ENCODE measurements at regions not wholly inside any gene's neighbourhood (a gene's known extent, or its start where the extent isn't known, plus 50 kb on each side); places are given as distances from the start of the nearest gene placed in this dataset.

- no peak overlapping the region for H3K4me3 Mint-ChIP-seq
- H3K27me3 Mint-ChIP-seq (ENCODE audit: insufficient read depth): no peaks in the 10 kb centered on the region
- DNase-seq: no peak
- no peak overlapping the region for H3K27ac Mint-ChIP-seq
- H3K36me3 Mint-ChIP-seq (ENCODE audit: low read depth): no peaks in the 10 kb centered on the region
- no peaks in the 10 kb centered on the region for H3K4me1 Mint-ChIP-seq (ENCODE audit: low read depth)
- peaks cover 13% of the 10 kb centered on the region for H3K9me3 Mint-ChIP-seq
- TF ChIP-seq CTCF (IDR thresholded peaks at IDR 0.05): no peak
These were observed 980.8 kb upstream of the CTNND2 start for GRCh38 chr5:12885018-12885417.

DNA sequence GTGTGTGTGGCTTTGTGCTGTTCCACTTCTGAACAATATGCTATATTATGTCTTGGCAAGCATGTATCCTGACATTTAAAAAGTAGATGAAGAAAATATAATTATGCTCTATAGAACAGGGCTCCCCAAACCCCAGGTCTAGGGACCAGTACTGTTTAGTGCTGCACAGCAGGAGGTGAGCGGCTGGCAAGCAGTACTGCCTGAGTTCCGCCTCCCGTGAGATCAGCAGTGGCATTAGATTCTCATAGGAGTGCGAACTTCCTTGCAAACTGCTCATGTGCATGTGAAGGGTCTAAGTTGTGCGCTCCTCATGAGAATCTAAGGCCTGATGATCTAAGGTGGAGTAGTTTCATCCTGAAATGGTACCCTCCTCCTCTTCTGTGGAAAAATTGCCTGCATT, 979.1 kb upstream of the CTNND2 start:
- TF ChIP-seq CTCF (IDR thresholded peaks at IDR 0.05): no peak
- peaks cover 13% of the 10 kb centered on the region for H3K9me3 Mint-ChIP-seq
- DNase-seq: no peak
- no peaks in the 10 kb centered on the region for H3K27me3 Mint-ChIP-seq (ENCODE audit: insufficient read depth)
- H3K4me1 Mint-ChIP-seq (ENCODE audit: low read depth): no peaks in the 10 kb centered on the region
- H3K36me3 Mint-ChIP-seq (ENCODE audit: low read depth): no peaks in the 10 kb centered on the region
- no peak overlapping the region for H3K27ac Mint-ChIP-seq
- H3K4me3 Mint-ChIP-seq: no peak overlapping the region

GRCh38 chr5:12876541-12877298, 972.5 kb upstream of the CTNND2 start:
- Mint-ChIP-seq H3K27me3 (ENCODE audit: insufficient read depth) (no peaks in the 10 kb centered on the region), H3K36me3 (ENCODE audit: low read depth) (peaks cover 4% of the 10 kb centered on the region; the same call in 1 of the 2 replicates)

DNA sequence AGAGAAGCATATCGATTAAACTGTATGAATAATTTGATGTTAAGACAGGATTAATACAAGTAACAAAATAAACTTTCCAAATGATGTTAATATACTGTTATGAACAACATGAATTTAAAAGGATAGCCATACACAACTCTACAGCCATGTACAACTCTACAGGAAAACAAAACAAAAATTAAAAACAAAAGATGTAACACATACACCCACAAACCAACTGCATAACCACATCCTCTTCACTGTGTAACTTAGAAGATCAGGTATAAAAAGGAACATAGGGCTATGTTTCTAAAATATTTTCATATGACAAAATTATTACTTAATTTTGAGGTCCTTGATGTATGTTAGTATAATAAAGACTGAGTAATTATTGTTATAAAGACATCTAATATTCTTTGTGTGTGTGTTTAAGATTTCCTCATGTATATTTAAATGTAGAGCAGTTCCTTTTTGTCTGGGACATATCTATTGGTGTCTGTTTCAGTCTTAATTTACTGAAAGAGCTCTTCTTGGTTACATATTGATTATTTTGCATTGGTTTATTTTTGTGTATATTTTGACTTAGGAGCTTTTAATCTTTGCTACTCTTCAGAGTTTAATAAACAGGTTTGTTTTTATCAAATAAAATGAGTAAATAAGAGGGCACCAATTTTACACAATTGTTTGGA, 966.8 kb upstream of the CTNND2 start:
- H3K27ac Mint-ChIP-seq: no peak overlapping the region
- H3K36me3 Mint-ChIP-seq (ENCODE audit: low read depth): peaks cover 4% of the 10 kb centered on the region; the same call in 1 of the 2 replicates
- H3K27me3 Mint-ChIP-seq (ENCODE audit: insufficient read depth): no peaks in the 10 kb centered on the region
- H3K9me3 Mint-ChIP-seq: peaks cover 25% of the 10 kb centered on the region
- no peak for DNase-seq
- no peaks in the 10 kb centered on the region for H3K4me1 Mint-ChIP-seq (ENCODE audit: low read depth)
- no peak overlapping the region for H3K4me3 Mint-ChIP-seq
- TF ChIP-seq CTCF (IDR thresholded peaks at IDR 0.05): no peak

More at GRCh38 chr5:12876541-12877298, 972.5 kb upstream of the CTNND2 start:
- H3K27ac Mint-ChIP-seq: no peak overlapping the region
- DNase-seq: no peak
- H3K9me3 Mint-ChIP-seq: peaks cover 26% of the 10 kb centered on the region
- H3K4me3 Mint-ChIP-seq: no peak overlapping the region
- H3K4me1 Mint-ChIP-seq (ENCODE audit: low read depth): no peaks in the 10 kb centered on the region
- no peak for TF ChIP-seq CTCF (IDR thresholded peaks at IDR 0.05)

- no peak for DNase-seq
- peaks cover 30% of the 10 kb centered on the region for H3K9me3 Mint-ChIP-seq
- H3K36me3 Mint-ChIP-seq (ENCODE audit: low read depth): no peaks in the 10 kb centered on the region
- H3K27me3 Mint-ChIP-seq (ENCODE audit: insufficient read depth): no peaks in the 10 kb centered on the region
- no peak overlapping the region for H3K4me3 Mint-ChIP-seq
- no peak for TF ChIP-seq CTCF (IDR thresholded peaks at IDR 0.05)
- no peaks in the 10 kb centered on the region for H3K4me1 Mint-ChIP-seq (ENCODE audit: low read depth)
- H3K27ac Mint-ChIP-seq: no peak overlapping the region
These were observed 961.3 kb upstream of the CTNND2 start for GRCh38 chr5:12865529-12865928.
